Liver (tissue), 7 donors: ENCODE measurements at regions not wholly inside any gene's neighbourhood (a gene's known extent, or its start where the extent isn't known, plus 50 kb on each side); places are given as distances from the start of the nearest gene placed in this dataset.

Experiments
- DNase-seq: peaks from one replicate; pipeline ENCODE4 v3.0.0-alpha.2; 2017; ENCODE audit warnings: low spot score
- H3K27ac ChIP-seq, 2 donors: one replicate each; pipeline ENCODE4 v1.7.0; 2013; ENCODE audit warnings: inconsistent platforms in 2 of 2, low read length in 2 of 2, control low read depth in 1 of 2, low read depth in 1 of 2, mild to moderate bottlenecking in 1 of 2
- H3K27me3 ChIP-seq, 4 donors: one replicate each; pipeline versions ENCODE4 v1.6.1 to v1.7.0; 2013; ENCODE audit warnings: low read length in 3 of 4, inconsistent platforms in 1 of 4, mild to moderate bottlenecking in 1 of 4, moderate library complexity in 1 of 4; ENCODE audit not compliant: control insufficient read depth in 4 of 4, insufficient read depth in 4 of 4
- H3K36me3 ChIP-seq, 4 donors: one replicate each; pipeline versions ENCODE4 v1.6.1 to v1.7.0; 2013; ENCODE audit warnings: low read length in 3 of 4, mild to moderate bottlenecking in 3 of 4, low read depth in 1 of 4, moderate library complexity in 1 of 4; ENCODE audit not compliant: control insufficient read depth in 4 of 4, insufficient read depth in 3 of 4
- H3K4me1 ChIP-seq, 4 donors: one replicate each; pipeline versions ENCODE4 v1.6.1 to v1.7.0; 2013; ENCODE audit warnings: low read length in 3 of 4, mild to moderate bottlenecking in 3 of 4, moderate library complexity in 1 of 4; ENCODE audit not compliant: control insufficient read depth in 4 of 4, insufficient read depth in 4 of 4
- H3K4me3 ChIP-seq, 3 donors: one replicate each; pipeline versions ENCODE4 v1.6.1 to v1.7.0; 2013; ENCODE audit warnings: low read length in 3 of 3, control low read depth in 1 of 3, low read depth in 1 of 3, mild to moderate bottlenecking in 1 of 3
- H3K9ac ChIP-seq, 2 donors: one replicate each; pipeline ENCODE4 v1.7.0; 2013; ENCODE audit warnings: low read length in 2 of 2, mild to moderate bottlenecking in 2 of 2, moderate library complexity in 2 of 2, control low read depth in 1 of 2, low read depth in 1 of 2
- H3K9me3 ChIP-seq, 4 donors: one replicate each; pipeline versions ENCODE4 v1.6.1 to v1.7.0; 2013; ENCODE audit warnings: low read length in 3 of 4; ENCODE audit not compliant: control insufficient read depth in 4 of 4
- ATF3 ChIP-seq: IDR thresholded peaks from 2 replicates; pipeline ENCODE4 v1.6.1; 2016; ENCODE audit warnings: antibody characterized with exemption
- EGR1 ChIP-seq, 2 donors: IDR thresholded peaks; 2 replicates each; pipeline ENCODE4 v1.6.1; 2016 to 2018; ENCODE audit warnings: antibody characterized with exemption in 2 of 2, low read depth in 2 of 2
- FOXA1 ChIP-seq: IDR thresholded peaks from 2 replicates; pipeline ENCODE4 v1.6.1; 2016; ENCODE audit warnings: antibody characterized with exemption
- FOXA2 ChIP-seq: IDR thresholded peaks from 2 replicates; pipeline ENCODE4 v1.6.1; 2016; ENCODE audit warnings: antibody characterized with exemption
- GABPA ChIP-seq, 2 donors: IDR thresholded peaks in 1 of 2; conservative IDR thresholded peaks in 1 of 2; 2 replicates each; pipeline ENCODE4 v1.6.1; 2016; ENCODE audit warnings: antibody characterized with exemption in 2 of 2, mild to moderate bottlenecking in 1 of 2, moderate library complexity in 1 of 2
- HNF4A ChIP-seq, 2 donors: conservative IDR thresholded peaks; 2 replicates each; pipeline ENCODE4 v1.6.1; 2016; ENCODE audit warnings: antibody characterized with exemption in 2 of 2, mild to moderate bottlenecking in 2 of 2
- HNF4G ChIP-seq: IDR thresholded peaks from 2 replicates; pipeline ENCODE4 v1.6.1; 2016; ENCODE audit warnings: antibody characterized with exemption
- JUND ChIP-seq, 2 donors: IDR thresholded peaks; 2 replicates each; pipeline ENCODE4 v1.6.1; 2016; ENCODE audit warnings: antibody characterized with exemption in 2 of 2
- NR2F2 ChIP-seq: IDR thresholded peaks from 2 replicates; pipeline ENCODE4 v1.6.1; 2016; ENCODE audit warnings: antibody characterized with exemption
- RAD21 ChIP-seq, 2 donors: IDR thresholded peaks; 2 replicates each; pipeline ENCODE4 v1.6.1; 2016; ENCODE audit warnings: antibody characterized with exemption in 2 of 2, mild to moderate bottlenecking in 2 of 2
- REST ChIP-seq: IDR thresholded peaks from 2 replicates; pipeline ENCODE4 v1.6.1; 2016; ENCODE audit warnings: antibody characterized with exemption, mild to moderate bottlenecking
- RXRA ChIP-seq, 2 donors: IDR thresholded peaks; 2 replicates each; pipeline ENCODE4 v1.6.1; 2017 to 2018; ENCODE audit warnings: antibody characterized with exemption in 2 of 2, mild to moderate bottlenecking in 1 of 2
- SP1 ChIP-seq: IDR thresholded peaks from 2 replicates; pipeline ENCODE4 v1.6.1; 2018; ENCODE audit warnings: antibody characterized with exemption, mild to moderate bottlenecking
- TAF1 ChIP-seq: conservative IDR thresholded peaks from 2 replicates; pipeline ENCODE4 v1.6.1; 2016; ENCODE audit warnings: antibody characterized with exemption, mild to moderate bottlenecking
- YY1 ChIP-seq: IDR thresholded peaks from 2 replicates; pipeline ENCODE4 v1.6.1; 2016; ENCODE audit warnings: antibody characterized with exemption, mild to moderate bottlenecking
- ZBTB33 ChIP-seq: IDR thresholded peaks from 2 replicates; pipeline ENCODE4 v1.6.1; 2016; ENCODE audit warnings: antibody characterized with exemption
- TF ChIP-seq, protein P1 (sequence below): fragments of 150-350 bp; IDR thresholded peaks from 2 replicates; pipeline ENCODE4 v1.5.1; 2017; ENCODE audit warnings: improper control_type of control experiment, low read depth, low read length; ENCODE audit not compliant: missing input control
- TF ChIP-seq, protein P2 (sequence below): IDR thresholded peaks from 2 replicates; pipeline ENCODE4 v1.6.1; 2016; ENCODE audit warnings: antibody characterized with exemption
- donor health status: healthy.
- donor health status: healthy.
- donor health status: healthy.
- donor health status: healthy.

- TF ChIP-seq, protein P1, sequence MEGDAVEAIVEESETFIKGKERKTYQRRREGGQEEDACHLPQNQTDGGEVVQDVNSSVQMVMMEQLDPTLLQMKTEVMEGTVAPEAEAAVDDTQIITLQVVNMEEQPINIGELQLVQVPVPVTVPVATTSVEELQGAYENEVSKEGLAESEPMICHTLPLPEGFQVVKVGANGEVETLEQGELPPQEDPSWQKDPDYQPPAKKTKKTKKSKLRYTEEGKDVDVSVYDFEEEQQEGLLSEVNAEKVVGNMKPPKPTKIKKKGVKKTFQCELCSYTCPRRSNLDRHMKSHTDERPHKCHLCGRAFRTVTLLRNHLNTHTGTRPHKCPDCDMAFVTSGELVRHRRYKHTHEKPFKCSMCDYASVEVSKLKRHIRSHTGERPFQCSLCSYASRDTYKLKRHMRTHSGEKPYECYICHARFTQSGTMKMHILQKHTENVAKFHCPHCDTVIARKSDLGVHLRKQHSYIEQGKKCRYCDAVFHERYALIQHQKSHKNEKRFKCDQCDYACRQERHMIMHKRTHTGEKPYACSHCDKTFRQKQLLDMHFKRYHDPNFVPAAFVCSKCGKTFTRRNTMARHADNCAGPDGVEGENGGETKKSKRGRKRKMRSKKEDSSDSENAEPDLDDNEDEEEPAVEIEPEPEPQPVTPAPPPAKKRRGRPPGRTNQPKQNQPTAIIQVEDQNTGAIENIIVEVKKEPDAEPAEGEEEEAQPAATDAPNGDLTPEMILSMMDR: no peak
- TF ChIP-seq HNF4G (no peak), HNF4A (conservative IDR thresholded peaks at IDR 0.05) (no peak), RXRA (IDR thresholded peaks at IDR 0.05) (no peak)
- TF ChIP-seq, protein P2, sequence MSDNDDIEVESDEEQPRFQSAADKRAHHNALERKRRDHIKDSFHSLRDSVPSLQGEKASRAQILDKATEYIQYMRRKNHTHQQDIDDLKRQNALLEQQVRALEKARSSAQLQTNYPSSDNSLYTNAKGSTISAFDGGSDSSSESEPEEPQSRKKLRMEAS: no peak
Observed at GRCh38 chr4:155077452-155078229, 130.8 kb upstream of the NPY2R start (continued).

GRCh38 chr4:155079871-155080270, 128.6 kb upstream of the NPY2R start:
- no peak overlapping the region for H3K27ac ChIP-seq
- H3K4me3 ChIP-seq: no peak overlapping the region
- TF ChIP-seq REST (no peak), RXRA (IDR thresholded peaks at IDR 0.05) (no peak), JUND (IDR thresholded peaks at IDR 0.05) (no peak), EGR1 (IDR thresholded peaks at IDR 0.05; ENCODE audit: low read depth in 2 of 2) (no peak), FOXA1 (no peak), HNF4A (conservative IDR thresholded peaks at IDR 0.05) (no peak), SP1 (no peak), HNF4G (no peak), ZBTB33 (no peak), TAF1 (no peak), NR2F2 (no peak), RAD21 (IDR thresholded peaks at IDR 0.05) (no peak), ATF3 (no peak), FOXA2 (no peak), YY1 (no peak), GABPA (IDR thresholded peaks at IDR 0.05 in 1 of 2, conservative IDR thresholded peaks at IDR 0.05 in 1 of 2) (no peak)
- TF ChIP-seq, protein P2: no peak
- TF ChIP-seq, protein P1: no peak
- no peaks in the 10 kb centered on the region for H3K9me3 ChIP-seq
- no peak for DNase-seq
- no peaks in the 10 kb centered on the region for H3K4me1 ChIP-seq
- no peaks in the 10 kb centered on the region for H3K36me3 ChIP-seq
- H3K9ac ChIP-seq: no peak overlapping the region
- H3K27me3 ChIP-seq: no peaks in the 10 kb centered on the region
